Effector memory CD8-positive, alpha-beta T cell (primary cell): ENCODE measurements at regions not wholly inside any gene's neighbourhood (a gene's known extent, or its start where the extent isn't known, plus 50 kb on each side); places are given as distances from the start of the nearest gene placed in this dataset.

Experiments
- ATAC-seq: fragments of 150-1000 bp; cut with Tn5 transposase; replicated peaks from 2 replicates; pipeline ENCODE4 v1.10.0; 2021; ENCODE audit warnings: mild to moderate bottlenecking, moderate library complexity
- DNase-seq, 3 experiments: peaks; one replicate each; pipeline ENCODE4 v3.0.0; 2021
- H3K27ac Mint-ChIP-seq, 2 donors: one replicate each; pipeline ENCODE4 v1.8.0; 2022; ENCODE audit warnings: mild to moderate bottlenecking in 2 of 2, mixed read lengths in 2 of 2, moderate library complexity in 2 of 2
- H3K27me3 Mint-ChIP-seq, 2 donors: one replicate each; pipeline ENCODE4 v1.8.0; 2022; ENCODE audit warnings: mixed read lengths in 2 of 2
- H3K36me3 Mint-ChIP-seq: one replicate; pipeline ENCODE4 v1.8.0; 2022; ENCODE audit warnings: mild to moderate bottlenecking, moderate library complexity, mixed read lengths; ENCODE audit not compliant: insufficient read depth
- H3K4me1 Mint-ChIP-seq, 2 donors: one replicate each; pipeline ENCODE4 v1.8.0; 2022; ENCODE audit warnings: low read depth in 2 of 2, mixed read lengths in 2 of 2
- H3K4me3 Mint-ChIP-seq, 2 donors: one replicate each; pipeline ENCODE4 v1.8.0; 2022; ENCODE audit warnings: mild to moderate bottlenecking in 2 of 2, mixed read lengths in 2 of 2, moderate library complexity in 2 of 2
- H3K9me3 Mint-ChIP-seq, 2 donors: one replicate each; pipeline ENCODE4 v1.8.0; 2022; ENCODE audit warnings: mixed read lengths in 2 of 2

DNA sequence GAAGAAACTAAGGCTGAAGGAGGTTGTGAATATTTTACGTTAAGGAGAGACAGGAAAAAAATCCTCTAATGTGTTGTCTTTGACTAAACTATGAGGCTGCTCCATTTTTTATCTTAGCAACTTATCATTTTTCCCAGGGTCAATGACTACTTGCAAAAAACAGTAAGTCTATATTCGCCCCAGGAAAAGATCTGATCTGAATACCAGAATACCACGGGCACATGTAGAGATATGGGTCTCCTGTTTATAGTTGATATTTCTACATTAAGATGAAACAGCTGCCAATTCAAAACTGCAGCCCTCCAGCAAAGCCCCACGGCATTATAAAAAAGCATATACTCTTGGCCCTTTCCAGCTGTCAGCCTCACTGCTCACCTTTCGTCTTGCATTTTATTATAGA is 358.4 kb downstream of the SH2D4B start:
- Mint-ChIP-seq H3K36me3 (no peaks in the 10 kb centered on the region), H3K27ac (no peak overlapping the region), H3K4me3 (no peak overlapping the region), H3K4me1 (no peaks in the 10 kb centered on the region), H3K27me3 (no peaks in the 10 kb centered on the region), H3K9me3 (no peaks in the 10 kb centered on the region)
- no peak for DNase-seq
- no peak for ATAC-seq

DNA sequence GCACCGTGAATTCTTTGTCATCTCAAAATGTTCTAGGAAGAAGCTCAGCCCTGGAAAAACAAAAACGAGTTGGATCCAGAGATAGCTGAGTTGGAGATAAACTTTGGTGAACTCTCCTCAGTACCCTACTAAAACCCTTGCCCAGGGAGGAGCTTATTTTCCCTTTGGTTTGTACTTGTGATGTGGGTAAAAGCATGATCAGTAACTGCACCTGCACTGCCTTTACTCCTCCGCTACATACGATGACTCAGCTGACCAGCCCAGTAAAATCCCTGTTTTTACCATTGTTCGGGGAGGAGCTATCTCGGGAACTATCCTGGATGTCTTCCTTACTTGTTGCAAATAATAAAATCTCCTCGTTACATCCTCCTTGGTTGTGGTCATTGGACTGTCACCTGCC is 359.3 kb downstream of the SH2D4B start:
- H3K4me1 Mint-ChIP-seq = no peaks in the 10 kb centered on the region
- H3K9me3 Mint-ChIP-seq = no peaks in the 10 kb centered on the region
- no peaks in the 10 kb centered on the region for H3K36me3 Mint-ChIP-seq
- no peak for ATAC-seq
- H3K27me3 Mint-ChIP-seq = no peaks in the 10 kb centered on the region
- H3K4me3 Mint-ChIP-seq = no peak overlapping the region
- no peak for DNase-seq
- H3K27ac Mint-ChIP-seq = no peak overlapping the region

DNA sequence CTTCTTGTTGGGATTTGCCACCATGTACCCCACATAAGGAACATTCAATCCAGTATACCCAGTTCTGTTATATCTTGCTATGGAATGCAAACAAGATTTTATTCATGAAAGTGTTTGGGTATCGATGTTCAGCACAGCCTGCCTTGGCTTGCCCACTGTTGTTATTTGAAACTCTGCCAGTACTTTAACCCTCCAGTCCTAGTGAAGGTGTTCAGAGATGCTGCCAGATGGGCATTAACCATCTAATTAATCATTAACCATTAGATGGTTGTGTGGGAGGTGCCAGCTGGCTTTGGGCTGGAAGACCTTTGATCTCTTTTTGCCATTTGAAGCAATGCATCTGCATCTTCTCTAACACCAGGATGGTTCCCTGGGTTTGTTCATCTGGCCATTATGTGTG is 363.0 kb downstream of the SH2D4B start:
- no peaks in the 10 kb centered on the region for H3K36me3 Mint-ChIP-seq
- no peak overlapping the region for H3K27ac Mint-ChIP-seq
- H3K27me3 Mint-ChIP-seq = no peaks in the 10 kb centered on the region
- DNase-seq = no peak
- H3K4me3 Mint-ChIP-seq = no peak overlapping the region
- no peaks in the 10 kb centered on the region for H3K9me3 Mint-ChIP-seq
- H3K4me1 Mint-ChIP-seq = no peaks in the 10 kb centered on the region
- no peak for ATAC-seq

DNA sequence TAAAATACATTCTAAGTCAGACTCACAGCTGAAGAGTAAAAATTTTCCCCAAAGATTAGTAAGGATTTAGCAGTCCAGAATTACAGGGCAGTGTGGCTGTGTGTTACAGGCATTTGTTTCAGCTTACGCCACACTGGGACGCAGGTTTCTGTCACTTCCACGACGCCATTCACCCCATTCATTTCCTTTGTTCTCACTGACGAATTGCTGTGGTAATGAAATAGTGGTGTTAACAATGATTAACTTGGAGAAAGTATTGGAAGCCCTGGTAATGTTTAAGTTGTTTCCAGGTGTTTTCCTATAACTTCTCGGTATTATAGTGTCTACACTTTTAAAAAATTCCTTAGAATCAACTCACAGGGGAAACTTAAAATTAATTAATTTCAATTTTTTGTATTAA is 370.9 kb downstream of the SH2D4B start:
- Mint-ChIP-seq H3K27ac (no peak overlapping the region), H3K27me3 (no peaks in the 10 kb centered on the region), H3K4me1 (no peaks in the 10 kb centered on the region), H3K4me3 (no peak overlapping the region), H3K36me3 (no peaks in the 10 kb centered on the region), H3K9me3 (peaks cover 0 to 2% of the 10 kb centered on the region in 2 donors)
- no peak for ATAC-seq
- no peak for DNase-seq

DNA sequence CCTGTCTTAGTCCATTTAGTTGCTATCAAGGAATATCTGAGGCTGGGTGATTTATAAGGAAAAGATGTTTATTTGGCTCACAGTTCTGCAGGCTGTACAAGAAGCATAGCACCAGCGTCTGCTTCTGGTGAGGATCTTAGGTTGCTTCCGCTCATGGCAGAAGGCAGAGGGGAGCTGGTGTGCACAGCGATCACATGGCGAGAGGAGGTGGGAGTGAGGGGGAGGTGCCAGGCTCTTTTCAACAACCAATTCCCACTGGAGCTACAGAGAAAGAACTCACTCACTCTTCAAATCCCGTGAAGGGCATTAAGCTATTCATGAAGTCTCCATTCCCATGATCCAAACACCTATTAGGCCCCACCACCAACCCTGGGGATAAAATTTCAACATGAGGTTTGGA is 371.6 kb downstream of the SH2D4B start:
- DNase-seq (no peak), ATAC-seq (no peak)
- no peak overlapping the region for H3K27ac Mint-ChIP-seq
- no peak overlapping the region for H3K4me3 Mint-ChIP-seq
- H3K9me3 Mint-ChIP-seq = peaks cover 0 to 2% of the 10 kb centered on the region in 2 donors
- no peaks in the 10 kb centered on the region for H3K27me3 Mint-ChIP-seq
- H3K4me1 Mint-ChIP-seq = no peaks in the 10 kb centered on the region
- H3K36me3 Mint-ChIP-seq = no peaks in the 10 kb centered on the region

DNA sequence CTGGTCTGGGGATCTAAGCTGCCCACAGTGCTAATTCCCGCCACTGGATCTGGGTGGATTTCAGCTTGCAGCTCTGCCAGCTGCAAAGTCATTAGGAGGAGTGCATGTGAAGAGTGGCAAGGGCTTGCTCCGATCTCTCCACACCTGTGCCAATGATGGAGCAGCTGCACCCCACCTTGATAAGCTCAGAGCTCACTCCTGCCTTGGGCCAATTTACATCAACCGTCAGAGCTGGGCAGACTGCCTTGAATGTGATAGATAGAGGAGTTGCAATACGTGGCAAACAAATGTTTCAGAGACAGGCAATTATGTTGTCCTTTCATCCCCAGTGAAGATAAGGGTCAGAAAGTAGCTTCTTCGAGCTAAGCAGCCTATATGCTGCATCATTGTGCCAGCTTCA is 379.9 kb downstream of the SH2D4B start:
- ATAC-seq = no peak
- H3K27me3 Mint-ChIP-seq = peaks cover 8 to 10% of the 10 kb centered on the region in 2 donors
- no peak overlapping the region for H3K27ac Mint-ChIP-seq
- no peaks in the 10 kb centered on the region for H3K4me1 Mint-ChIP-seq
- H3K9me3 Mint-ChIP-seq = no peaks in the 10 kb centered on the region
- H3K36me3 Mint-ChIP-seq = no peaks in the 10 kb centered on the region
- H3K4me3 Mint-ChIP-seq = no peak overlapping the region
- DNase-seq = no peak

DNA sequence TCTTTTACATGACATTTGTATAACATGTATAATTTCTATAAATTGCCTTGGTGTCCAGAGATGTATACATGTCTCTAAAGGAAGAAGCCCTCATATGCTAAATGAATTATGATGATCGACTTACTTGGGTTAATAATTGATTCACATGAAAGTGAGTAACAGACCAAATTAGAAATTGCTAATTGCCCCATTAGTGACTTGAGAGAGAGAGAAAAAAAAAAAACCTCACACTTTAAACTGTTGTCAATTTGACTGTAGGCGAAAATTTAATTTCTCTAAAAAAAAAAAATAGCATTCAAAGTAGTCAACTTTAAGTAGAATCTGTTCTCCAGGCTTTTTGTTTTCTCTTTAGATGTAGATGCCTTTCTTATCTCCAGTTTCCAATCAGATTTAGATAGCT is 383.3 kb downstream of the SH2D4B start:
- ATAC-seq (no peak), DNase-seq (no peak)
- Mint-ChIP-seq H3K27me3 (peaks cover 8 to 10% of the 10 kb centered on the region in 2 donors), H3K4me1 (no peaks in the 10 kb centered on the region), H3K4me3 (no peak overlapping the region), H3K36me3 (no peaks in the 10 kb centered on the region), H3K9me3 (no peaks in the 10 kb centered on the region), H3K27ac (no peak overlapping the region)

DNA sequence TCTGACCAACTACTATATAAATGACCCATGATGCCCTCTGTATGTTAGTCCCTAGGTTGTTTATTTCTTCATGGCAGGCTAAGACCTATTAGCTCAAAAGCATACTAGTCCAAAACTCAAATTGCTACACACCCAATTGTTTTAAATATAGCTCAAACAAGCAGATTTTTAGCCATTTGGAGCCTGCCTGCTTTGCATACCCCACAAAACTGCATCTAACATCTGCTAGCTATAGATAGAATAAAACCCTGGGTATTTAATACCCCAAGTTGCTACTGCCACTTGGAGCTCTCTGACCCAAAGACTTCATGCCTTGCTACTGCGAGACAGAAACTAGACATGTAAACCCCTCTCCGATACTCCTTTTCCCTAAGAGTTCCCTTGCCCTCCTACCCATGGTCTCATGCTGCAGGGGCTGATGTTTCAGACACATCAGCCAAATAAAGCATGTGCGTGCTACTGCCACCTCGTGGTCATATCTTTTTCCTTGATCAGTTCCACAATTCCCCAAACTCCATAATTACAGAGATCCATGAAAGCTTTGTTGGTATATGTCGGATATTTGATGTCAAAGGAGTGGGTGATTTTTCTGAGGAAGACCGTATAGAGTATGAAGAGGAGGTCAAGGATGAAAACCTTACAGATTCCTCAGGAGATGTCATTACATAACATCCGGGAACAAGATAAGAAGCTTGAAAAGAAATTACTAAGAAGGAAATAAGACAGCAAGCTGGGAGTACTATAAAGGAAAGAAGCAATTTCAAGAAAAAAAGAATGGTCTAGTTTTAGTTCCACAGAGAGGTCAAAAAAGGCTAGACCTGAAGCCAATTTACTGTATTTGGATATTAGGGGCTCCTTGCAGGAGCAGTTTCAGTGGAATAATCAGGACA is 386.6 kb downstream of the SH2D4B start:
- H3K36me3 Mint-ChIP-seq = no peaks in the 10 kb centered on the region
- DNase-seq (no peak), ATAC-seq (no peak)
- H3K4me1 Mint-ChIP-seq = no peaks in the 10 kb centered on the region
- peaks cover 4 to 6% of the 10 kb centered on the region in 2 donors for H3K27me3 Mint-ChIP-seq
- H3K9me3 Mint-ChIP-seq = peaks cover 0 to 10% of the 10 kb centered on the region in 2 donors
- no peak overlapping the region for H3K27ac Mint-ChIP-seq
- no peak overlapping the region for H3K4me3 Mint-ChIP-seq

DNA sequence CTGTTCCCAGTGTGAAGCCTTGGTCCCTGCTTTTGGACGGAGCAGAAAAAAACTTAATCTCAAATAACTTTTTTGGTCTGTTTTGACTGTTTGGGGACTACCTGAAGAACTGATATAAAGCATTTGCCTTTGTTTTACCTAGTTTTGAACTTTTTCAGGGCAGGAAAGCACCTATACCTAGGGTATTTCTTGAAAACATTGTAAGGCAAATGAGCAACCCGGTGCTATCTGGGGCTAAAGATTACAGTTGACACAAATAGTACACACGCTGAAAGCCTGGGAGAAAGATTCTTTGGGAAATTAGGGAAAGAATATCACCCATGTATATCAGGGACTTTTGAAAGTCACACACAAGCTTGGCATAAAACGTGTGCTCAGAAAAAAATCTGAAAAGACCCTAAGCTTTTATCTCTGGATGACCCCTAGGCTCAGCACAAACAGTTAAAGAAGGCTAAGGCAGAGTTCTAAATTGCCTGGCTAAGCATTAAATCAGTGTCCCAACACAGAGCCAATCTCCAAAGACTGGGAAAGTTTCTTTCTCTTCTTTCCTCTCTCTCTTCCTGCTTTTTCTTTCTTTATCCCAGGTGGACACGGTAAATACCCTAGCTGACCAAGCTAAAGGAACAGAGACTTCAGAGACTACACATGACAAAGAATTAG is 389.8 kb downstream of the SH2D4B start:
- no peak for ATAC-seq
- no peaks in the 10 kb centered on the region for H3K27me3 Mint-ChIP-seq
- H3K4me3 Mint-ChIP-seq = no peak overlapping the region
- no peak overlapping the region for H3K27ac Mint-ChIP-seq
- H3K9me3 Mint-ChIP-seq = peaks cover 0 to 10% of the 10 kb centered on the region in 2 donors
- H3K36me3 Mint-ChIP-seq = no peaks in the 10 kb centered on the region
- H3K4me1 Mint-ChIP-seq = no peaks in the 10 kb centered on the region
- DNase-seq = no peak

DNA sequence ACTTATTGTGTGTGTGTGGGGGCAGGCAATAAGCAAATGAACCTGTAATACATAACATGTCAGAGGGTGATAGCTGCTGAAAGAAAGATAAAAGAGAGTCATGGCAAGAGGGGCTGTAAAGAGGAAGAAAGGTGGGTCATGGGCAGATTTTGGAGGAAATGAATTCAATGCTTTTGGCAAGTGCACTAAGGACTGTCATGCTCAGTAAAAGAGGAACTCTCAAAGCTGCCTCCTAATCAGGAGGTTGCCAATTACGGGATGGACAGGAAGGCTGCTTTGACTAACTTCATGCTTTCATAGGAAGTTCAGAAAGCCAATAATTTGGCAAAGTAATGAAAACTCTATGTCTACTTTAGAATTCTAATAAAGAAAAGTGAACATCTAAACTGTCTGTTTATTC is 401.2 kb downstream of the SH2D4B start:
- H3K27ac Mint-ChIP-seq = no peak overlapping the region
- H3K9me3 Mint-ChIP-seq = no peaks in the 10 kb centered on the region
- H3K4me1 Mint-ChIP-seq = no peaks in the 10 kb centered on the region
- ATAC-seq (no peak), DNase-seq (no peak)
- H3K27me3 Mint-ChIP-seq = peaks cover 0 to 9% of the 10 kb centered on the region in 2 donors
- H3K4me3 Mint-ChIP-seq = no peak overlapping the region
- no peaks in the 10 kb centered on the region for H3K36me3 Mint-ChIP-seq

DNA sequence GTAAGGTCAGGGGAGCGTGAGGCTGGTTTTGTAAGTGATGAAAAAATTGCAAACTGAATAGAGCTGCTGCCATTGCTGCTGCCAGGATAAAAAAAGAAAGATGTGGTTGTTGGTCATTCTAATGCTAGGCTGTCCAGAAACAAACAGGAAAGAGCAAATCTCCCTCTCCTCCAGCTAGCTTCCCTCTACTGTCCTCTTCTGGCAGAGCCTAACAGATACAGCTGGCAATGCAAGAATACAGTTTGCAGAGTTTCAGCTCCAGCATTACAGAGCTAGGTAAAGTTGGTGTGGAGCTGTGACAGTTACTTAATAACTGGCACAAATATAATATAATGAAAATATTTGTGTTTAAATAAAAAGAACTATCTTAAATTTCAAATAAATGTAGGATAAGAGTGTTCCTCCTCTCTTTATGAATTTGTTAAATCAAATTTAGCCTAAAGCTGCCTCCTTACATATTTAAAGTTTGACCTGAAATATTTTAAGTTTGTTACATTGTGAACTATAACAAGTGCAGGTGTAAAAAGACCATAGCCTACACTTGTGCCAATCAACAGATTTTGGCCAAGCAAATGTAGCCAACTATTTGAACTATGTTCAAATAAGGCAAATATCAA is 407.7 kb downstream of the SH2D4B start:
- H3K4me1 Mint-ChIP-seq = no peaks in the 10 kb centered on the region
- no peaks in the 10 kb centered on the region for H3K36me3 Mint-ChIP-seq
- ATAC-seq (no peak), DNase-seq (no peak)
- no peak overlapping the region for H3K4me3 Mint-ChIP-seq
- H3K27ac Mint-ChIP-seq = no peak overlapping the region
- H3K27me3 Mint-ChIP-seq = no peaks in the 10 kb centered on the region
- no peaks in the 10 kb centered on the region for H3K9me3 Mint-ChIP-seq

DNA sequence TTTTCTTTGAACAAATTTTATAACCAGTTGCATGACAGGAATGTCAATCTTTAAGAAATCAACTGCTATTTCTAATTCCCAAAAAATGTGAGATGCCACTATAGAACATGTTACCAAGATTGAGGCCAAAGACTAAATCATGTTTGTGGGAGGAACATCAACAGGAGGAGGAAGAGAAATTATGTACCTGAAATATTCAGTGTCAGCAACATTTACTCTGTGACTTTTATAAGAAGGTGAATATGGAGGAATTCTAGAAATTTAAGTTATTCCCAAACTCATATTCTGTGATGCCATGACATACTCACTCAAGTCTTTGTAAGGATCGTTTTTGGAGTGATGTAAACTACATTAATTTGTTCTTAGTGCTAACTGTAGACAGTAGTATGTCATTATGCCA is 408.4 kb downstream of the SH2D4B start:
- H3K36me3 Mint-ChIP-seq = no peaks in the 10 kb centered on the region
- no peaks in the 10 kb centered on the region for H3K4me1 Mint-ChIP-seq
- no peak for DNase-seq
- H3K4me3 Mint-ChIP-seq = no peak overlapping the region
- no peaks in the 10 kb centered on the region for H3K27me3 Mint-ChIP-seq
- no peak for ATAC-seq
- H3K9me3 Mint-ChIP-seq = no peaks in the 10 kb centered on the region
- H3K27ac Mint-ChIP-seq = no peak overlapping the region

DNA sequence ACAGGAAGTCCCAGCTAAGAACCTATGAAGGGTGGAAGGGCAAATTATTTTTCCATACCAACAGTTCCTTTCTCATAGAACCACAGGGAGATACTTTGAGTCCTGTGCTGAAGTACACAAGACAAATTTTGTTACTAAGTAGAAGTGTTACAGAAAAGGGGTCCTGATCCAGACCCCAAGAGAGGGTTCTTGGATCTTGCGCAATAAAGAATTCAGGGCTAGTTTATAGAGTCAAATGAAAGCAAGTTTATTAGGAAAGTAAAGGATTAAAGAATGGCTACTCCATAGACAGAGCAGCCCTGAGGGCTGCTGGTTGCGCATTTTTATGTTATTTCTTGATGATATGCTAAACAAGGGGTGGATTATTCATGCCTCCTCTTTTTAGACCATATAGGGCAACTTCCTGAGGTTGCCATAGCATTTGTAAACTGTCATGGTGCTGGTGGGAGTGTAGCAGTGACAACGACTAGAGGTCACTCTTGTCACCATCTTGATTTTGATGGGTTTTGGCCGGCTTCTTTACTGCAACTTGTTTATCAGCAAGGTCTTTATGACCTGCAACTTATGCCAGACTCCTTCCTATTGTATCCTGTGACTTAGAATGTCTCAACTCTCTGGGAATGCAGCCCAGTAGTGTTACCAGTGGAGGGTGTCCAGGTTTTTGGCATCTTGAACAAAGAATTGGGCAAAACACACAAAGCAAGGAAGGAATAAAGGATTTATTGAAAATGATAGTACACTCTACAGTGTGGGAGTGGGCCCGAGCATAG is 409.4 kb downstream of the SH2D4B start:
- H3K27me3 Mint-ChIP-seq = no peaks in the 10 kb centered on the region
- no peak for ATAC-seq

More for the DNA sequence above, 409.4 kb downstream of the SH2D4B start:
- no peaks in the 10 kb centered on the region for H3K9me3 Mint-ChIP-seq
- H3K4me1 Mint-ChIP-seq = no peaks in the 10 kb centered on the region
- H3K4me3 Mint-ChIP-seq = no peak overlapping the region
- no peaks in the 10 kb centered on the region for H3K36me3 Mint-ChIP-seq
- DNase-seq = no peak
- H3K27ac Mint-ChIP-seq = no peak overlapping the region
